Stomach (tissue), 4 donors: ENCODE measurements at regions not wholly inside any gene's neighbourhood (a gene's known extent, or its start where the extent isn't known, plus 50 kb on each side); places are given as distances from the start of the nearest gene placed in this dataset.

Experiments
- CTCF ChIP-seq, 7 experiments: fragments of 450-650 bp in 4 of 7; fragments of 200-600 bp in 3 of 7; sonication (generic) in 3 of 7; IDR thresholded peaks; one replicate each; pipeline ENCODE4 v1.5.1; 2016 to 2019; ENCODE audit warnings: antibody characterized with exemption in 7 of 7, control low read depth in 2 of 7, mild to moderate bottlenecking in 1 of 7
- EP300 ChIP-seq: sonication (generic); formaldehyde crosslinking; IDR thresholded peaks from one replicate; pipeline ENCODE4 v1.6.1; 2017; ENCODE audit warnings: antibody characterized with exemption
- POLR2A ChIP-seq, 4 donors: fragments of 450-650 bp; IDR thresholded peaks; one replicate each; pipeline ENCODE4 v1.6.1; 2016; ENCODE audit warnings: antibody characterized with exemption in 4 of 4, control low read depth in 2 of 4, mild to moderate bottlenecking in 1 of 4, moderate library complexity in 1 of 4
- POLR2AphosphoS5 ChIP-seq, 3 donors: sonication (generic); formaldehyde crosslinking; IDR thresholded peaks; one replicate each; pipeline ENCODE4 v1.6.1; 2016; ENCODE audit warnings: antibody characterized with exemption in 3 of 3

DNA sequence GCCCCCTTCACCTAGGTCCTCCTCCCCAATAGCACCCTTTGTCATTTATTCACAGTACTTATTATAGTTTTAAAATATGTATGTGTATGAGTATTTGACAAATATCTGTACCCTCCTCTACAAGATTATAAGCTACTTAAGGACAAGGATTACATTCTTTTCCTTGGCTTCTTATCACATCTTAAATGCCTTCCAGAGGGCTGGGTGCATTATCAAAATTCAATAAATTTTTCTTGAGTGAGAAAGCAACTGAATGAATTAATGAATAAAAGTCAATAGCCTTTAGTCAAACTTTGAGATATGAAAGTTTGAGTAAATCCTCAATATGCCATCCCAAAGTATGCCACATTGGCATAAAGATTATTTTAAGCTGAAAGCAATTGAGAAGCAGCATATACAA, 621.7 kb downstream of the DNAH5 start:
- TF ChIP-seq CTCF (IDR thresholded peaks at IDR 0.05), result no peak
- TF ChIP-seq EP300, result no peak
- no peak for TF ChIP-seq POLR2AphosphoS5 (IDR thresholded peaks at IDR 0.05)
- no peak for TF ChIP-seq POLR2A (IDR thresholded peaks at IDR 0.05)
